WERI-Rb-1 (cell line): ENCODE measurements at regions not wholly inside any gene's neighbourhood (a gene's known extent, or its start where the extent isn't known, plus 50 kb on each side); places are given as distances from the start of the nearest gene placed in this dataset.

Source experiments
- DNase-seq: peaks from one replicate; pipeline ENCODE4 v3.0.0-alpha.2; 2020
- H3K27ac ChIP-seq: fragments of 250-450 bp; sonication (Bioruptor Pico); 2 replicates; pipeline ENCODE4 v1.5.1; 2020; ENCODE audit warnings: mild to moderate bottlenecking, moderate library complexity
- H3K27me3 ChIP-seq: fragments of 250-450 bp; sonication (Bioruptor Pico); 2 replicates; pipeline ENCODE4 v1.5.1; 2021; ENCODE audit warnings: mild to moderate bottlenecking, low read depth, moderate library complexity; ENCODE audit not compliant: insufficient read depth, severe bottlenecking
- H3K36me3 ChIP-seq: fragments of 250-450 bp; sonication (Bioruptor Pico); 2 replicates; pipeline ENCODE4 v1.5.1; 2020; ENCODE audit warnings: mild to moderate bottlenecking, moderate library complexity
- H3K4me3 ChIP-seq: 2 replicates; pipeline ENCODE4 v1.5.1; 2011; ENCODE audit warnings: low read depth, mild to moderate bottlenecking, control low read depth, low read length
- H3K9me3 ChIP-seq: fragments of 250-450 bp; sonication (Bioruptor Pico); 2 replicates; pipeline ENCODE4 v1.5.1; 2021; ENCODE audit warnings: mild to moderate bottlenecking, moderate library complexity; ENCODE audit not compliant: severe bottlenecking
- TF ChIP-seq, protein P1 (sequence below): IDR thresholded peaks from 2 replicates; pipeline ENCODE4 v1.5.1; 2011; ENCODE audit warnings: low read depth, mild to moderate bottlenecking, control low read depth, inconsistent platforms, low read length

DNA sequence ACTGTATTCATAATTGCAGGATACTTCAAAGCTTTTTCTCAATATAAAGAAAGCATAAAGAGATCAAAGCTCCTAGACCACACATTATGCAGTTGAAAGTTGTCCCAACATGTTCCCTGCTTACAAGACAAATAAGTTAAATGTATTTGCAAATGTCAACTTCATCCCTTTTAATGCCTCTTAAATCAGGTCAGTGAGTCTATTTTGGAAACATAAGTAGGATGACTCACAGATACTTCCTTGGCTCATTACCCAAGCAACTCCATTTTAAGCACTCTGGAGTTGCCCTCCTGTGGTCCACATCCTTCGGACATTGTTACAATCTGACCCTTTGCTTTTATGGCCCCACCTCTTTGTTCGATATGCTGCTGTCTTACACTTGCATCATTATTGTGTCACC is 162.0 kb downstream of the FAXC start:
- Histone ChIP-seq H3K27ac (no peak overlapping the region), H3K9me3 (no peaks in the 10 kb centered on the region), H3K4me3 (no peak overlapping the region), H3K36me3 (no peaks in the 10 kb centered on the region), H3K27me3 (no peaks in the 10 kb centered on the region)
- TF ChIP-seq, protein P1, sequence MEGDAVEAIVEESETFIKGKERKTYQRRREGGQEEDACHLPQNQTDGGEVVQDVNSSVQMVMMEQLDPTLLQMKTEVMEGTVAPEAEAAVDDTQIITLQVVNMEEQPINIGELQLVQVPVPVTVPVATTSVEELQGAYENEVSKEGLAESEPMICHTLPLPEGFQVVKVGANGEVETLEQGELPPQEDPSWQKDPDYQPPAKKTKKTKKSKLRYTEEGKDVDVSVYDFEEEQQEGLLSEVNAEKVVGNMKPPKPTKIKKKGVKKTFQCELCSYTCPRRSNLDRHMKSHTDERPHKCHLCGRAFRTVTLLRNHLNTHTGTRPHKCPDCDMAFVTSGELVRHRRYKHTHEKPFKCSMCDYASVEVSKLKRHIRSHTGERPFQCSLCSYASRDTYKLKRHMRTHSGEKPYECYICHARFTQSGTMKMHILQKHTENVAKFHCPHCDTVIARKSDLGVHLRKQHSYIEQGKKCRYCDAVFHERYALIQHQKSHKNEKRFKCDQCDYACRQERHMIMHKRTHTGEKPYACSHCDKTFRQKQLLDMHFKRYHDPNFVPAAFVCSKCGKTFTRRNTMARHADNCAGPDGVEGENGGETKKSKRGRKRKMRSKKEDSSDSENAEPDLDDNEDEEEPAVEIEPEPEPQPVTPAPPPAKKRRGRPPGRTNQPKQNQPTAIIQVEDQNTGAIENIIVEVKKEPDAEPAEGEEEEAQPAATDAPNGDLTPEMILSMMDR = no peak
- DNase-seq = no peak

DNA sequence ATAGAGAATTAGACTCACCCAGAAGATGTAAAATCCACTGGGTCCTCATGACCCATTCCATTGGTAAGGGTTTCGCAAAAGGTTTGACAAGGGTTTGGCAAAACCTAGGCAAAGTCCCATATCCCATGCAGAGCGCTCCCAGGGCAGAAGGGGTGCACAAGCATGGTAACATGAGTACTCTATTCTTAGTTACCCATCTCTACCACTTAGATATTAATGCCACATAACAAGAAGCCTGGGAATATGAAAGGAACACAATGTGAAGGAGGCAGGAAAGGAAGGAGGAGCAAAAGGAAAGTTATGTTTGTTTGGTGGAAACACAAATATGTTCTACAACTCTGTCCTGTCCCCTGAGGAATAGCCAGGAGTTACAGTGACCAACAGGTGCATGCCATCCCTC is 163.1 kb downstream of the FAXC start:
- Histone ChIP-seq H3K9me3 (no peaks in the 10 kb centered on the region), H3K36me3 (no peaks in the 10 kb centered on the region), H3K27me3 (no peaks in the 10 kb centered on the region), H3K27ac (no peak overlapping the region), H3K4me3 (no peak overlapping the region)
- TF ChIP-seq, protein P1 = no peak
- DNase-seq = no peak

DNA sequence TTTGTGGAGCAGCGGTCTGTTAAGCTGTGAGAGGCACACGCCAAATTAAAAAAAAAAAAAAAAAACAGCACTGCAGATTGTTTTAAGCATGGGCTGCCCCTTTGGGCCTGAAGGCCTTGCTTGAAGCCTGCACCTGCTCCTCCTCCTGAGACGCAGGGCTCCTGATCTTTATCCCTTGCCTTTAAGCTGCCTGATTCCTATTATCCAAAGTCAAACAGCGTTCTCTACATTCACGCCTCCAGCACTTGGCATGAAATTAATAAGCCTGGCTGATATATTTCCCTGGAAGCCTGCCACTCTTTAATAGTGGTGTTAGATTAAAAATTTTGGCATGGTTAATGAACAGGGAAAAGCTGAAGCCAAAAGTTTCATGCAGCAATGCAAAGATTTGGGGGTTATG is 163.9 kb downstream of the FAXC start:
- no peak overlapping the region for H3K27ac ChIP-seq
- no peaks in the 10 kb centered on the region for H3K36me3 ChIP-seq
- TF ChIP-seq, protein P1 = no peak
- peak; percentile 38 for DNase-seq
- H3K4me3 ChIP-seq = no peak overlapping the region
- H3K9me3 ChIP-seq = no peaks in the 10 kb centered on the region
- no peaks in the 10 kb centered on the region for H3K27me3 ChIP-seq

DNA sequence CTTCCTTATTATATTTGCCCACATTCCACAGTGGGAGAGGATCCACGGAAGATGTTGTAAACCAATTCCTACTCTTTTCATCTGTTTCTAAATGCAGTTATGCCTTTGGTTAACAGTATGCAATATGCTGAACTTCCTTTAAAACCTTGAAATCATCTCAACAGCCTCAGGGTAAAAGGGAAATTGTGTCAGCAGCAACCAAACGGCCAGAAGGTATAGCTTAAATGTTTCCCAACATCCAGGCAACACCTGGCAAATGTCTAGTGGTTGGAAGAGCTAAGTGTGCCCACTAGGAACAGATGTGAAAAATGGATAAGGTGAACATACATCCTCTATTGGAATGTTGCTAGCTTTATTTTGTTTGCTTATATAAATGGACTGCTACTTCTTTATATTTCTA is 164.8 kb downstream of the FAXC start:
- TF ChIP-seq, protein P1 = no peak
- Histone ChIP-seq H3K27me3 (no peaks in the 10 kb centered on the region), H3K27ac (no peak overlapping the region)

DNA sequence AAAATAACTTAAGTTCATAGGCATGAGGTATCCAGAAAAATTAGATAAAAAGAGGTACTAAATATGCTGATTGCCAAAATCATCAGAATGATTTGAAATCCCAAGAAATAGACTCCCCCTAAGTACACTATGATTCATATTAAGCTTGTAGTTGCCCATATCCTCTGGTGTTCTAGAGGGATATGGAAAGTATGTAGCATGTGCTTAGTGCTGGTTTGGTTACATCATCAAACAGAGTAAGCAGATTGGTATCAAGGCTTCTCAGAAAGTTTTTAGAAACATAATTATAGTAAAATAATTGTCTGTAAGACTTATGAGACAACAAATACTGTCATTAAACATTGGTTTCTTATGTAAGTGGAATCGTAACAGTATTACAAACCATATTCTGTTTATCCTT is 166.4 kb downstream of the FAXC start:
- no peak overlapping the region for H3K27ac ChIP-seq
- H3K27me3 ChIP-seq = no peaks in the 10 kb centered on the region
- TF ChIP-seq, protein P1 = no peak
- no peaks in the 10 kb centered on the region for H3K36me3 ChIP-seq
- DNase-seq = no peak
- H3K4me3 ChIP-seq = no peak overlapping the region
- H3K9me3 ChIP-seq = no peaks in the 10 kb centered on the region

More for the DNA sequence above, 164.8 kb downstream of the FAXC start:
- no peaks in the 10 kb centered on the region for H3K9me3 ChIP-seq
- no peak for DNase-seq
- H3K4me3 ChIP-seq = no peak overlapping the region
- no peaks in the 10 kb centered on the region for H3K36me3 ChIP-seq

DNA sequence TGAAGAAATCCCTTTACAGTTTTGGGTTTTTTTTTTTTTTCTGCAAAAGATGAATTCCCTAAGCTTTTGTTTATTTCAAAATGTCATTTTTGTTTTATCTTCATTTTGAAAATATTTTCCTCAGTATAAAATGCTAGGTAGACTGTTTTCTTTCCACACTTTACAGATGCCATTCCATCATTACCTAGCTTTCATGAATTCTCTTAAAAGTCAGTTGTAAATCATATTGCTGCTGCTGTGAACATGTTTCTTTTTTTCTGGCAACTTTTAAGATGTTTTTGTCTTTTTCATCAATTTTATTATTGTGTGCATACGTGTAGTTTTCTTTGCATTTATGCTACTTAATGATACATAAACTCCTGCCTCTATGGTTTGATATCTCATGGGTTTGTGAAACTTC is 168.3 kb downstream of the FAXC start:
- Histone ChIP-seq H3K36me3 (no peaks in the 10 kb centered on the region), H3K9me3 (no peaks in the 10 kb centered on the region), H3K27ac (no peak overlapping the region), H3K4me3 (no peak overlapping the region), H3K27me3 (no peaks in the 10 kb centered on the region)
- DNase-seq = no peak
- TF ChIP-seq, protein P1 = no peak
